NCI-H1930 (cell line): ENCODE measurements at regions not wholly inside any gene's neighbourhood (a gene's known extent, or its start where the extent isn't known, plus 50 kb on each side); places are given as distances from the start of the nearest gene placed in this dataset.
"Not testable (repeated sequence)": the region's sequence is repeated elsewhere in the genome, so short reads cannot be mapped to it uniquely, and the experiment has no call there.

Experiments
- DNase-seq, 2 experiments: peaks; one replicate each; lab custom pipeline; 2025; lab: John Stamatoyannopoulos, UW

DNA sequence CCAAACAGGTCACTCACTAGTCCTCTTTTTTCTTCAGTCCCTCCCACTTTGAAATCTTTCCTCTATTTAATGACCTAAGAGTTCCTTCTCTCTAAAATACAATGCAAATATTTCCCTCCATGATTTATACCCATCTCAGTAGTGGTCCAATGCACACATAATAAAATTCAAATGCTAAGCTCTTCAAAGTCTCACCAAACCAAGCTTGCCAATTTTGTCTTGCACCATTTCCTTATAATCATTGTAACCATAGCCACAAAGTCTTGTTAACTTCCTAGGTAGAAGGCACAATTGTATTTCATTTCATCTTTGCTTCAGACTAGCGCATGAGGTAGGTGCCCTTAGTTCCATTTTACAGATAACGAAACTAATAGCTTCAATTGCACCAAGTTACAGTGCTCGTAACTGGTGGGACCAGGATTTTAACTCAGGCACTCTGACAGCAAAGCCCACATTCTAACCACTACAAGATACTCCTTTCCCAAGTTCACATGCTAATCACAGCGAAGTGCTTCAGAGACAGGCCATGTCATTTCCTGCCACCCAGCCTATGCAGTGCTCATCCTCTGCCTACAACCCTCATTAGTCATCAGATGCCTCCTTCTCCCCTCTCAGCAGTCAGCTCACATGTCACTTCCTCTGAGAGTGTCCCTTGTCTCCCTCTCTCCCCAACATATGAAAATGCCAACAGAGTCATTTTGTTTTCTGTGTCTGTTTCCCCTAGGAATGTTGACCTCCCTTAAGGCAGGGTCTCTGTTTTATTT, 66.9 kb upstream of the PPARGC1A start:
- DNase-seq: no peak

DNA sequence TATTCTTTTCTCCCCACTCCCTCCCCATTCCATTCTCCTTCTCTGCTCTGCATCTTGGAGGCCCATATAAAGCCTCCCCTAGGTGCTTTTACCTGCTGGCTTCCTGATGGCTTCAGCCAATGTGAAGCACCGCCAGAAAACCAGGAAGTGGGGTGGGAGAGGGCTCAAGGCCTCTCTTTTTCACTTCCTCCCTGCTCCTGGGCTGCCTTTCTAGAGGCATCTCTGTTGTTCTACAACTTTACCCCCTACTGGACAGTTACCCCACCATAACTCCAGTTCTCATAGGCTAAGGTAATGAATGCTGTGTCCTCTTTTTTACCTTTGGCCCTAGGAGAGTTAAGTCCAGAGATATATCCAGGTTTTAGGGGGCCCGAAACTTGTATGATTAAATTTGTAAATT, 62.4 kb upstream of the PPARGC1A start:
- DNase-seq: no peak

DNA sequence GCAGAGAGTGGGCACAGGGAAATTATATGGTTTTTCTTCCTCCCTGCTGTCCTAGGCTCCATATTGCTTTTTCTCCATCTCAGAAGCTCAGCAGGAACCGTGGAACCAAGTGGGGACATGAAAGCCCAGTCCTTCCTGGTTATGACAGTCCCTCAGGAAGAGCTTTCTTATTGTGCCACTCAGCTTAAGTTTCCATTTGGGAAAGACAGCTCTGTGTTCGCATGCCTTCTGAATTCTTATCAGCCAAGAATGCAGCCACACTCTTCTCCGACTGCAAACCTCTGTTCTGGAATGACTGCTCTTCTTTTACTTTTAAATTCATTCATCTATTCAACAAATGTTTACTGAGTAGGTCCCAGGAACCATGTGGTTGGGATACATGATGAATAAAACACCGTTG, 58.0 kb upstream of the PPARGC1A start:
- DNase-seq: no peak

DNA sequence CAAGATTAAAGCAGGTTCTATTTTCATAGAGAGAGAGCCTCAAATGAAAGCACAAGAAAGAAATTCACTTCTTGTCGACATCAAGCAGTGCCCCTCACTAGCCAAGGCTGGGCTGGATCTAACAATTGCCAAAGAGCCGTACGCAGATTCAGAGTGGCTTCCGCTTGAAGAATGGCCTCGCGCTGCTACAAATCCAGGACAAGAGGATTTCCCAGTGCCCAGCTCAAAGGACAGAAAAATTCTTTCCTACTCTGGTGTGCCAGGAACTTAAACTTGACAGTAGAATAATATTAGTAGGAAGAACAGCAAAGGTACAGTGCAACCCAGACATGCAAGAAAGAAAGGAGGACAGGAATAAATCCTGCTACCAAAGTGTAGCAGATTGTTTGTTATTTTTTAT, 56.5 kb upstream of the PPARGC1A start:
- no peak for DNase-seq

DNA sequence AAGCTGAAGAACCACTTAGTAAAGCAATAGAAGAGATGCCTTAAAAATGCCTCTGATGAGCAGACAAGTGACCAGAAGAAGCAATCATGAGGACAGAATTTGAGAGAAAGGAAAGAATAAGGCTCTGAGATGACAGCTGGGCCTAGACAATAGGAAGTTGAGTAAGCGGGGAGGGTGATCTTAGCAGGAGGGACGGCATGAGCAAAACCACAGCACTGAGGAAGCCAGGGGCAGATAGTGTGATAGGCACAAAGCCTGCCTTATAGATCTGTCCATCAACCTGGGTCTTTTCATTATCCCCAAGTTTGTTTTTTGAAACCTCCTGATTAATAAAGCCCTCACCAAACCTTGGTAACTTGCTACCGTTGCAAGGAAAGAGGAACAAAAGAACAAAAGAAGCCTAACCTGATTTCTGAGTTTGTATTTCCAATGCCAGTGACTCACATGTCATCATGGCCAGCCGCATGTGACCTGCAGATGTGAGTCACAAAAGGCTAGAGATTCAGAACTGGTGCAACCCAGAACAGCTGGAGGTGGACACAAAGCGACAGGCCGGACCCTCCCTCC, 55.7 kb upstream of the PPARGC1A start:
- no peak for DNase-seq

DNA sequence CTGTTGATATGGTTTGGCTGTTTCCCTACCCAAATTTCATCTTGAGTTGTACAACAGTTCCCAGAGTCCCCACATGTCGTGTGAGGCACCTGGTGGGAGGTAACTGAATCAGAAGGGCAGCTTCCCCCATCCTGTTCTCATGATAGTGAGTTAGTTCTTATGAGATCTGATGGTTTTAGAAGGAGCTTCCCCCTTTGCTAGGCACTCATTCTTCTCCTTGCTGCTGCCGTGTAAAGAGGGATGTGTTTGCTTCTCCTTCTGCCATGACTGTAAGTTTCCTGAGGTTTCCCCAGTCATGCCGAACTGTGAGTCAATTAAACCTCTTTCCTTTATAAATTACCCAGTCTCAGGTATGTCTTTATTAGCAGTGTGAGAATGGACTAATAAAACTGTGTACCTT, 54.7 kb upstream of the PPARGC1A start:
- DNase-seq: not testable (repeated sequence)

DNA sequence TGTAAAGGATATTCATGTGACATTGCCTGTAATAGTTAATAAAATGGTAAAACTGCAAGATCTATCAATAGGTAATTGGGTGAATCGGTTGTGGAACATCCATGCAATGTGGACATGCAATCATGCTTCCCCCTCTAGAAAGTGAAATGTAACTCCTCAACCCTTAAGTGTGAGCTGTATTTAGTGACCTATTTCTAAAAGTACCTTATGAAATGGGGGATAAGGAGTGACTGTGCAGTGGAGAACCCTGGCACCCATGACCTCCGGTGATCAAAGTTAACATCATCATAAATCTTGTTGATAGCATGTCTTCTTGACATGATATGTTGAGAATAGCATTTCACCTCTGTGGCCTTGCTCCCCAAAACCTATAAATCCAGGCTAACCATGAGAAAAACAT, 53.6 kb upstream of the PPARGC1A start:
- no peak for DNase-seq

DNA sequence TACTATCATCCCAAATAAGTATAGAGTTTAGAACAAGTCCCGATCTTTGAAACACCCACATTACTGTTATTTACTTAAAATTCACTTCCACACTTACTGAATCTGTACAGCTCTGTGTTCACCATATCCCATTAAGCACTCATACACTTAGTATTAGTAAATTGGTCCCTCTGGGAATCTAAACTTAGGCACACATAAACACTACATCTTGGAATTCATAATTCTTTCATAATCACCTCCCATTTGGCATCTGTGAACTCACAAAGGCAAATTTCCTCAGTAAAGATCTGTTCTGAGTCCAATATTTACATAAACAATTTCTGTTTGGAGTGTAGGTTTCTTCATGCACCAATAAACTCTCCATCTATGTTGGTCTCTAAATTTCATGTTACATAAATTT, 52.6 kb upstream of the PPARGC1A start:
- no peak for DNase-seq
